ENCODE measurements at regions not wholly inside any gene's neighbourhood (a gene's known extent, or its start where the extent isn't known, plus 50 kb on each side); places are given as distances from the start of the nearest gene placed in this dataset.

DNA sequence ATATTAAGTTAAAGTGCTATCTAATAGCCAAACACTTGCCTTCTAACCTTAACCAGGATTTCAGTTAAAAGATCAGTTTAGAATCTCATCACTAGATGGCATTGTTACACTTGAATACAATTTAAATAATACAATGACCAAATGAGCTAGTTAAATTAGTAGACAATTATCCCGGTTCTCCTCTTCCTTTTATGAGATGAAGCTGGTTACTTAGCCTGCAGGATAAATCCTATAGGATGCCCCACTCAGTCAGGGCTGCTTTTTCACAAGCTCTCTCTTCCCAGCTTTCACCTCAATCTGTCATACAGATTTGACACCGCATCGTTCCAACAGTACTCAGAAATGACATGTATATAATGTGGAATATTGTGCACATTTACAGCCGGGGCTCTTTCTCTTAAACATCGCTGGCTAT lies 678.8 kb downstream of the KCNJ3 start:
- Histone ChIP-seq H3K4me3 (ENCODE audit: low read depth, low read length) (no peak overlapping the region), H3K27ac (ENCODE audit: low read depth, low read length) (no peak overlapping the region), H3K9me3 (ENCODE audit: control insufficient read depth, insufficient read depth, low read length) (no peaks in the 10 kb centered on the region), H3K4me1 (ENCODE audit: control insufficient read depth, insufficient read depth, low read length) (no peaks in the 10 kb centered on the region), H3K27me3 (ENCODE audit: control insufficient read depth, insufficient read depth, low read length) (no peaks in the 10 kb centered on the region), H3K36me3 (ENCODE audit: control insufficient read depth, insufficient read depth, low read length) (no peaks in the 10 kb centered on the region)
- DNase-seq (ENCODE audit: low read depth in 4 of 6, low spot score in 6 of 6): peak; percentile 24 to 85 (median 27)
- 92% methylated on average over 2 of the region's 5 CpGs for WGBS (ENCODE audit: insufficient coverage)

DNA sequence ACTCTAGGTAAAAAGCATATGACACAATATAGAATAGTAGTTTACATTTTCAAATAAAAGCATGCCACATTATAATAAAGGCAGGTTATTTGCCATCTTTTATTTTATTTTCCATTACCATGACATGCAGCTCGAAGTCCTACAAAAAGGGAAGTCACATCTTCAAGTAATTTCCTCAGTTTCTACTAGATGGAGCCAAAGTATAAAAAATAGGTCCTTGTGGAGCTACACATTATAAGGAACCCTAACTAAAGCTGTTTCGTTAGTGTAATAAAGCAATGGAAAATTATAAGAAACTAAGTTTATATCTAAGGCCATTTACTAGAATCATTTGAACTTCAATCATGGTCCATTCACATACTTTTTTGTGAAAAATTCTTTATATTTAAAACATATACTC lies 674.5 kb downstream of the KCNJ3 start:
- H3K27me3 ChIP-seq (ENCODE audit: control insufficient read depth, insufficient read depth, low read length): no peaks in the 10 kb centered on the region
- no peaks in the 10 kb centered on the region for H3K4me1 ChIP-seq (ENCODE audit: control insufficient read depth, insufficient read depth, low read length)
- no peaks in the 10 kb centered on the region for H3K9me3 ChIP-seq (ENCODE audit: control insufficient read depth, insufficient read depth, low read length)
- WGBS (ENCODE audit: insufficient coverage): no CpG with 5 or more reads among the region's 2 CpGs
- peak in 3 of 6 donors; percentile 7 to 87 (median 77) for DNase-seq (ENCODE audit: low read depth in 4 of 6, low spot score in 6 of 6)
- no peaks in the 10 kb centered on the region for H3K36me3 ChIP-seq (ENCODE audit: control insufficient read depth, insufficient read depth, low read length)
- H3K4me3 ChIP-seq (ENCODE audit: low read depth, low read length): no peak overlapping the region
- no peak overlapping the region for H3K27ac ChIP-seq (ENCODE audit: low read depth, low read length)

DNA sequence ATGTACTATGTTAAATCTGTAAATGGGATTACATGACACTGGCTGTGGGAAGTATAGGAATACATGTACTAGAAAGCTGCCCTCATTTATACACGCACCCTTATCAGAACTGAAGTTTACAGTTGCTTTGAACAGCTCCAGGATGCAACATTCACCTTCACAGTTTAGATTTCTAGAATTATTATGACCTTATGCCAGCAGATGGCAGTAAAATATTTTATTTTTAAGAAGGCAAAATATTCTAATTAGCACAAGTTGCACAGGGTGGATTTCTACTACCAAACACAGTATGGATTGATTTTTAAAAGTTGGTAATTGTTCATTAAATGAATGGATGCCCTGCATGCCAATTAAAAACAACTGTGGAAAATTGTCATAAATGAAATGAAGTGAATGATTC lies 670.4 kb downstream of the KCNJ3 start:
- H3K27me3 ChIP-seq (ENCODE audit: control insufficient read depth, insufficient read depth, low read length): no peaks in the 10 kb centered on the region
- peak in 2 of 6 donors; percentile 38 to 75 for DNase-seq (ENCODE audit: low read depth in 4 of 6, low spot score in 6 of 6)
- no peak overlapping the region for H3K27ac ChIP-seq (ENCODE audit: low read depth, low read length)
- no CpG with 5 or more reads among the region's 1 CpG for WGBS (ENCODE audit: insufficient coverage)
- H3K9me3 ChIP-seq (ENCODE audit: control insufficient read depth, insufficient read depth, low read length): no peaks in the 10 kb centered on the region
- H3K36me3 ChIP-seq (ENCODE audit: control insufficient read depth, insufficient read depth, low read length): no peaks in the 10 kb centered on the region
- no peak overlapping the region for H3K4me3 ChIP-seq (ENCODE audit: low read depth, low read length)
- no peaks in the 10 kb centered on the region for H3K4me1 ChIP-seq (ENCODE audit: control insufficient read depth, insufficient read depth, low read length)

DNA sequence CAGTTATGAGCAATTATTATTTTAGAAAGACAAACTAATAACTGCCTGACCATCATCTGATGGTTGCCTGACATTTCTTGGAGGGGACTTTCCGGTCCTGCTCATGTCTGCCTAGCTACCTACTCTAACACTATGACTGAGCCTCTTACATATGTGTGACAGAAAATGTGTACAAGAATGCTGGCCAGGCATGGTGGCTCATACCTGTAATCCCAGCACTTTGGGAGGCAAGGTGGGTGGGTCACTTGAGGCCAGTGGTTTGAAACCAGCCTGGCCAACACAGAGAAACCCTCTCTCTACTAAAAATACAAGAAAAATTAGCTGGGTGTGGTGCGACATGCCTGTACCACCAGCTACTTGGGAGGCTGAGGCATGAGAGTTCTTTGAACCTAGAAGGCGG lies 666.3 kb downstream of the KCNJ3 start:
- 100% methylated on average over 1 of the region's 3 CpGs for WGBS (ENCODE audit: insufficient coverage)
- H3K36me3 ChIP-seq (ENCODE audit: control insufficient read depth, insufficient read depth, low read length): no peaks in the 10 kb centered on the region
- no peak overlapping the region for H3K27ac ChIP-seq (ENCODE audit: low read depth, low read length)
- no peak overlapping the region for H3K4me3 ChIP-seq (ENCODE audit: low read depth, low read length)
- no peaks in the 10 kb centered on the region for H3K4me1 ChIP-seq (ENCODE audit: control insufficient read depth, insufficient read depth, low read length)
- H3K27me3 ChIP-seq (ENCODE audit: control insufficient read depth, insufficient read depth, low read length): no peaks in the 10 kb centered on the region
- no peaks in the 10 kb centered on the region for H3K9me3 ChIP-seq (ENCODE audit: control insufficient read depth, insufficient read depth, low read length)
- no peak for DNase-seq (ENCODE audit: low read depth in 4 of 6, low spot score in 6 of 6)

DNA sequence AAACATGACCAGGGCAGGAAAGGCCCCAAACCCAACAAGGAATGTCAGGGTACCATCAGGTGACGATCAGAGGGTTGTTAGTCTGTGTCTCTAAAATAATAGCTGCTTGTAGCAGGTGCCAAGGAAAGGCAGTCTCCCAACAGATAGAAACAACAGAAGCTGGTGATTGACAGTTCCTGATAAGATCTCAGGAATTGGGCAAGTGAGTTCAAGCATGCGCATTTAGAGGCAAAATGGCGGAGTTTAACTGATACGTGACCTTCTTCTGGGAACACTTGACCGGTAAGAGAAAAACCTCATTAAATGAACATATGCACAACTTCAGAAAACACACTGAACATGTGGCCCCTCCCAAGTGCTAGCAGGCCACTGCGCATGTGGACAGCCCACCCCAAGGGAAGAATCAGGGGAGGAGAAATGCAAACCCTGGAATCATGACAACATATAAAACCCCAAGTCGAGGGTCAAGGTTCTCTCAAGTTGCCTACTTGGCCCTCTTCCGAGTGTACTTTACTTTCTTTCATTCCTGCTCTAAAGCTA lies 664.9 kb downstream of the KCNJ3 start:
- H3K27me3 ChIP-seq (ENCODE audit: control insufficient read depth, insufficient read depth, low read length): no peaks in the 10 kb centered on the region
- no peaks in the 10 kb centered on the region for H3K9me3 ChIP-seq (ENCODE audit: control insufficient read depth, insufficient read depth, low read length)
- no peak for DNase-seq (ENCODE audit: low read depth in 4 of 6, low spot score in 6 of 6)
- WGBS (ENCODE audit: insufficient coverage): 91% methylated on average over 7 of the region's 8 CpGs
- H3K27ac ChIP-seq (ENCODE audit: low read depth, low read length): no peak overlapping the region
- no peak overlapping the region for H3K4me3 ChIP-seq (ENCODE audit: low read depth, low read length)
- no peaks in the 10 kb centered on the region for H3K36me3 ChIP-seq (ENCODE audit: control insufficient read depth, insufficient read depth, low read length)
- H3K4me1 ChIP-seq (ENCODE audit: control insufficient read depth, insufficient read depth, low read length): no peaks in the 10 kb centered on the region

DNA sequence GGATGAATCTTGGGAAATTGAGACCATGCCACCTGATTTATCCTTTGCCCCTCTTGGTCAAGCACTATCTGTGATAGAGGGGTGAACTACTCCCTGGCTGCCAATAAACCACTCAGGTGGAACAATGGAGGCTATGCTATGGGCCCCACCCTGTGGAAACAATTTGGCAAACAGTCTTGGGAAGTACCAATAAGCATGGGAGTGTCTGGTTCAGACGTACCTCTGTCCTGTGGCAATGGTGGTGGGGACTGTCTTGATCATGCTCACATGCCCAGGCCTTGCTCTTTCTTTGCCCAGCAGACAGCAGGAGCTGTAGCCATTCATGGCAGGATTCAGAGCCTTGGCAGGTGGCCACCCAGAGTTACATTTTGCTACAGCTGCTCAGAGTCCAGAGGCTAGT lies 658.7 kb downstream of the KCNJ3 start:
- no peaks in the 10 kb centered on the region for H3K36me3 ChIP-seq (ENCODE audit: control insufficient read depth, insufficient read depth, low read length)
- DNase-seq (ENCODE audit: low read depth in 4 of 6, low spot score in 6 of 6): no peak
- H3K9me3 ChIP-seq (ENCODE audit: control insufficient read depth, insufficient read depth, low read length): no peaks in the 10 kb centered on the region
- no peak overlapping the region for H3K27ac ChIP-seq (ENCODE audit: low read depth, low read length)
- WGBS (ENCODE audit: insufficient coverage): 77% methylated on average over 1 of the region's 1 CpG
- H3K4me3 ChIP-seq (ENCODE audit: low read depth, low read length): no peak overlapping the region
- no peaks in the 10 kb centered on the region for H3K27me3 ChIP-seq (ENCODE audit: control insufficient read depth, insufficient read depth, low read length)
- no peaks in the 10 kb centered on the region for H3K4me1 ChIP-seq (ENCODE audit: control insufficient read depth, insufficient read depth, low read length)

DNA sequence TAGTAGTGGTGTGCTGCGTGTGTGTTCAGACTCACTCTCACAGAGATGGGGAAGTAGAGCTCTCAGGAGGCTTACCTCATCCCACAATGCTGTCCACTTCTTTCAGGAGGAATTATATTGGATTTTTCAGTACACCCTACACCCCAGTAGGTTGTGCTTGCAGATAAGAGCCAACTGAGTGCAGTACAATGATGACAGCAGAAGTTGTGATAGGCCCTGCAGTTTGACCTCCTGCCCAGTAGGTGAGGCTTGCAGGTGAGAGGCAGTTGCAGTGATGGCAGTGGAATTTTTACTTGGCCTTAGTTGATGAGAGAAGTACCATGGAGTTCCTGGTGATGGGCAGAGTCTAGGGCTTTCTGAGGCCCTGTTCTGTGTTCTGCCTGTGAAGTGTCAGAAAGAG lies 657.8 kb downstream of the KCNJ3 start:
- Histone ChIP-seq H3K36me3 (ENCODE audit: control insufficient read depth, insufficient read depth, low read length) (no peaks in the 10 kb centered on the region), H3K4me3 (ENCODE audit: low read depth, low read length) (no peak overlapping the region), H3K4me1 (ENCODE audit: control insufficient read depth, insufficient read depth, low read length) (no peaks in the 10 kb centered on the region), H3K27me3 (ENCODE audit: control insufficient read depth, insufficient read depth, low read length) (no peaks in the 10 kb centered on the region), H3K9me3 (ENCODE audit: control insufficient read depth, insufficient read depth, low read length) (no peaks in the 10 kb centered on the region), H3K27ac (ENCODE audit: low read depth, low read length) (no peak overlapping the region)
- no CpG with 5 or more reads among the region's 1 CpG for WGBS (ENCODE audit: insufficient coverage)
- no peak for DNase-seq (ENCODE audit: low read depth in 4 of 6, low spot score in 6 of 6)

DNA sequence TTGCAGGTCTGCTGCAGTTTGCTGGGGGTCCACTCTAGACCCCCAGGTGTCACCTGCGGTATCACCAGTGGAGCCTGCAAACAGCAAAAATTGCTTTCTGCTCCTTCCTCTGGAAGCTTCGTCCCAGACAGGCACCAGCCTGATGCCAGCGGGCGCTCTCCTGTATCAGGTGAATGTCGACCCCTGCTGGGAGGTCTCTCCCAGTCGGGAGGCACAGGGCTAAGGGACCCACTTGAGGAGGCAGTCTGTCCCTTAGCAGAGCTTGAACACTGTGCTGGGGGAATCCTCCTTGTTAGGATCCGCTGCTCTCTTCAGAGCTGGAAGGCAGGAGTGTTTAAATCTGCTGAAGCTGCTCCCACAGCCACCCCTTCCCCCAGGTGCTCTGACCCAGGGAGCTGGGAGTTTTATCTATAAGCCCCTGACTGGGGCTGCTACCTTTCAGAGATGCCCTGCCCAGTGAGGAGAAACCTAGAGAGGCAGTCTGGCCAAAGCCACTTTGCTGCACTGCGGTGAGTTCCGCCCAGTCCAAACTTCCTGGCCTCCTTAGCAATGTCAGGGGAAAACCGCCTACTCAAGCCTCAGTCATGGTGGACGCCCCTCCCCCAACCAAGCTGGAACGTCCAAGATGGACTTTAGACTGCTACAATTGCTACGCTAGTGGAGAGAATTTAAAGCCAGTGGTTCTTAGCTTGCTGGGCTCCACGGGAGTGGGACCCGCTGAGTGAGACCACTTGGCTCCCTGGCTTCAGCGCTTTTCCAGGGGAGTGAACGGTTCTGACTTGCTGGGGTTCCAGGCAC lies 652.5 kb downstream of the KCNJ3 start:
- no peaks in the 10 kb centered on the region for H3K36me3 ChIP-seq (ENCODE audit: control insufficient read depth, insufficient read depth, low read length)
- H3K27me3 ChIP-seq (ENCODE audit: control insufficient read depth, insufficient read depth, low read length): no peaks in the 10 kb centered on the region
- H3K27ac ChIP-seq (ENCODE audit: low read depth, low read length): no peak overlapping the region
- H3K4me3 ChIP-seq (ENCODE audit: low read depth, low read length): no peak overlapping the region
- no peak for DNase-seq (ENCODE audit: low read depth in 4 of 6, low spot score in 6 of 6)
- peaks cover 1% of the 10 kb centered on the region for H3K9me3 ChIP-seq (ENCODE audit: control insufficient read depth, insufficient read depth, low read length)
- 92% methylated on average over 15 of the region's 17 CpGs for WGBS (ENCODE audit: insufficient coverage)
- H3K4me1 ChIP-seq (ENCODE audit: control insufficient read depth, insufficient read depth, low read length): no peaks in the 10 kb centered on the region

DNA sequence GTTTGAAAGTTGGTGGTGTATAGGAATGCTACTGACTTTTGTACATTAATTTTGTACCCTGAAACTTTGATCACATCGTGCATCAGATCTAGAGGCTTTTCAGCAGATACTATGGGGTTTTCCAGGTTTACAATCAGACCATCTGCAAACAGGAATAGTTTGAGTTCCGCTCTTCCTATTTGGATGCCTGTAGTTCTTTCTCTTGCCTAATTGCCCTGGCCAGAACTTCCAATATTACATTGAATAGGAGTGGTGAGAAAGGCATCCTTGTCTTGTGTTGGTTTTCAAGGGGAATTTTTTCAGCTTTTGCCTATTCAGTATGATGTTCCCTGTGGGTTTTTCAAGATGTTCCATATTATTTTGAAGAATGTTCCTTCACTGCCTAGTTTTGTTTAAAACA lies 633.5 kb downstream of the KCNJ3 start:
- Histone ChIP-seq H3K27ac (ENCODE audit: low read depth, low read length) (no peak overlapping the region), H3K4me3 (ENCODE audit: low read depth, low read length) (no peak overlapping the region), H3K9me3 (ENCODE audit: control insufficient read depth, insufficient read depth, low read length) (no peaks in the 10 kb centered on the region), H3K36me3 (ENCODE audit: control insufficient read depth, insufficient read depth, low read length) (no peaks in the 10 kb centered on the region), H3K4me1 (ENCODE audit: control insufficient read depth, insufficient read depth, low read length) (no peaks in the 10 kb centered on the region), H3K27me3 (ENCODE audit: control insufficient read depth, insufficient read depth, low read length) (no peaks in the 10 kb centered on the region)
- no peak for DNase-seq (ENCODE audit: low read depth in 4 of 6, low spot score in 6 of 6)
- WGBS (ENCODE audit: insufficient coverage): 80% methylated on average over 1 of the region's 2 CpGs

DNA sequence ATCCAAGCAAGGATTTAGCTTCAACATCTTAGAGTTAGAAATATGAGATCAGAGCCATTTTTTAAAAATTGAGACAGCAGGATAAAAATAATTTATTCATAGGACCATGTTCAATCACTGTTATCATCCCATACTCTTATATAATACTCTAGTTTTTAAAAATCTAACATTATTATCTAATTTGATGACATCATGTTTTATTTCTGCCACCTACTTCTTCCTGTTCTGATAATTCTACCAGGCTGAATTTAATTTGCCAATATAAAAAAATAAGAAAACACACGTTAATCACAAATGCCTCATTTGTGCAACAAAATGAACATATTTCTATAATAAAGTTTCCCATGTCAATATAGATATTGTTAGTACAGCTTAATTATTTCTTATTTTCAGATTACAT lies 621.7 kb downstream of the KCNJ3 start:
- no CpG with 5 or more reads among the region's 1 CpG for WGBS (ENCODE audit: insufficient coverage)

More for the DNA sequence above, 621.7 kb downstream of the KCNJ3 start:
- Histone ChIP-seq H3K4me1 (ENCODE audit: control insufficient read depth, insufficient read depth, low read length) (no peaks in the 10 kb centered on the region), H3K27me3 (ENCODE audit: control insufficient read depth, insufficient read depth, low read length) (no peaks in the 10 kb centered on the region), H3K36me3 (ENCODE audit: control insufficient read depth, insufficient read depth, low read length) (no peaks in the 10 kb centered on the region), H3K9me3 (ENCODE audit: control insufficient read depth, insufficient read depth, low read length) (no peaks in the 10 kb centered on the region), H3K27ac (ENCODE audit: low read depth, low read length) (no peak overlapping the region), H3K4me3 (ENCODE audit: low read depth, low read length) (no peak overlapping the region)
- DNase-seq (ENCODE audit: low read depth in 4 of 6, low spot score in 6 of 6): no peak
